ENCODE measurements at regions not wholly inside any gene's neighbourhood (a gene's known extent, or its start where the extent isn't known, plus 50 kb on each side); places are given as distances from the start of the nearest gene placed in this dataset.

- Histone ChIP-seq H3K4me3 (ENCODE audit: low read depth in 2 of 2, low read length in 2 of 2) (no peak overlapping the region), H3K27ac (ENCODE audit: low read length) (no peak overlapping the region), H3K36me3 (ENCODE audit: control insufficient read depth, insufficient read depth, low read length) (no peaks in the 10 kb centered on the region), H3K9me3 (ENCODE audit: control insufficient read depth, insufficient read depth, low read depth, low read length) (peaks cover 3% of the 10 kb centered on the region; the same call in 1 of the 2 replicates), H3K27me3 (ENCODE audit: control insufficient read depth, insufficient read depth, low read length) (no peaks in the 10 kb centered on the region), H3K4me1 (ENCODE audit: control insufficient read depth, insufficient read depth, low read length) (no peaks in the 10 kb centered on the region)
- ChIA-PET CTCF (no interaction called here), POLR2A (no interaction called here)
- no TSS peak for BruUV-seq (replicated peaks)
- TF ChIP-seq TCF7L2 (IDR thresholded peaks at IDR 0.05; ENCODE audit: low read depth, low read length) = no peak
- TF ChIP-seq REST (IDR thresholded peaks at IDR 0.05; ENCODE audit: insufficient read depth in 1 of 2, low read depth in 2 of 2, low read length in 1 of 2) = no peak
- no peak for TF ChIP-seq SIN3A (IDR thresholded peaks at IDR 0.05; ENCODE audit: borderline replicate concordance, insufficient read depth, low read depth, low read length)
- TF ChIP-seq, protein P1, sequence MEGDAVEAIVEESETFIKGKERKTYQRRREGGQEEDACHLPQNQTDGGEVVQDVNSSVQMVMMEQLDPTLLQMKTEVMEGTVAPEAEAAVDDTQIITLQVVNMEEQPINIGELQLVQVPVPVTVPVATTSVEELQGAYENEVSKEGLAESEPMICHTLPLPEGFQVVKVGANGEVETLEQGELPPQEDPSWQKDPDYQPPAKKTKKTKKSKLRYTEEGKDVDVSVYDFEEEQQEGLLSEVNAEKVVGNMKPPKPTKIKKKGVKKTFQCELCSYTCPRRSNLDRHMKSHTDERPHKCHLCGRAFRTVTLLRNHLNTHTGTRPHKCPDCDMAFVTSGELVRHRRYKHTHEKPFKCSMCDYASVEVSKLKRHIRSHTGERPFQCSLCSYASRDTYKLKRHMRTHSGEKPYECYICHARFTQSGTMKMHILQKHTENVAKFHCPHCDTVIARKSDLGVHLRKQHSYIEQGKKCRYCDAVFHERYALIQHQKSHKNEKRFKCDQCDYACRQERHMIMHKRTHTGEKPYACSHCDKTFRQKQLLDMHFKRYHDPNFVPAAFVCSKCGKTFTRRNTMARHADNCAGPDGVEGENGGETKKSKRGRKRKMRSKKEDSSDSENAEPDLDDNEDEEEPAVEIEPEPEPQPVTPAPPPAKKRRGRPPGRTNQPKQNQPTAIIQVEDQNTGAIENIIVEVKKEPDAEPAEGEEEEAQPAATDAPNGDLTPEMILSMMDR (IDR thresholded peaks at IDR 0.05) = no peak
- DNase-seq (ENCODE audit: low read depth, low spot score) = no peak
- intact Hi-C loops (cut with micrococcal nuclease; ENCODE audit: unreplicated experiment) (no loop called here), in situ Hi-C loops (cut with HindIII; ENCODE audit: low pct_unique_long_range_greater_than_20kb, low sequenced_read_pairs) (no loop called here)
- ATAC-seq = no peak
These were observed 421.8 kb upstream of the MAP2 start for GRCh38 chr2:209002054-209002453.

GRCh38 chr2:209005371-209005770 lies 418.5 kb upstream of the MAP2 start:
- intact Hi-C loops (cut with micrococcal nuclease; ENCODE audit: unreplicated experiment) = no loop called here

More at GRCh38 chr2:209005371-209005770, 418.5 kb upstream of the MAP2 start:
- H3K27ac ChIP-seq (ENCODE audit: low read length) = no peak overlapping the region
- ATAC-seq (no peak), DNase-seq (ENCODE audit: low read depth, low spot score) (no peak)
- H3K4me3 ChIP-seq (ENCODE audit: low read depth in 2 of 2, low read length in 2 of 2) = no peak overlapping the region
- ChIA-PET POLR2A (no interaction called here), CTCF (no interaction called here)
- no peaks in the 10 kb centered on the region for H3K27me3 ChIP-seq (ENCODE audit: control insufficient read depth, insufficient read depth, low read length)
- no peaks in the 10 kb centered on the region for H3K4me1 ChIP-seq (ENCODE audit: control insufficient read depth, insufficient read depth, low read length)
- H3K9me3 ChIP-seq (ENCODE audit: control insufficient read depth, insufficient read depth, low read depth, low read length) = peaks cover 3% of the 10 kb centered on the region; the same call in 1 of the 2 replicates
- H3K36me3 ChIP-seq (ENCODE audit: control insufficient read depth, insufficient read depth, low read length) = no peaks in the 10 kb centered on the region
- no TSS peak for BruUV-seq (replicated peaks)
- no peak for TF ChIP-seq TCF7L2 (IDR thresholded peaks at IDR 0.05; ENCODE audit: low read depth, low read length)
- TF ChIP-seq REST (IDR thresholded peaks at IDR 0.05; ENCODE audit: insufficient read depth in 1 of 2, low read depth in 2 of 2, low read length in 1 of 2) = no peak
- no peak for TF ChIP-seq SIN3A (IDR thresholded peaks at IDR 0.05; ENCODE audit: borderline replicate concordance, insufficient read depth, low read depth, low read length)
- TF ChIP-seq, protein P1 (IDR thresholded peaks at IDR 0.05) = no peak
- no peak for TF ChIP-seq POLR2AphosphoS5 (IDR thresholded peaks at IDR 0.05; ENCODE audit: low read depth, low read length)
- in situ Hi-C loops (cut with HindIII; ENCODE audit: low pct_unique_long_range_greater_than_20kb, low sequenced_read_pairs) = no loop called here
